ENCODE measurements at regions not wholly inside any gene's neighbourhood (a gene's known extent, or its start where the extent isn't known, plus 50 kb on each side); places are given as distances from the start of the nearest gene placed in this dataset.

DNA sequence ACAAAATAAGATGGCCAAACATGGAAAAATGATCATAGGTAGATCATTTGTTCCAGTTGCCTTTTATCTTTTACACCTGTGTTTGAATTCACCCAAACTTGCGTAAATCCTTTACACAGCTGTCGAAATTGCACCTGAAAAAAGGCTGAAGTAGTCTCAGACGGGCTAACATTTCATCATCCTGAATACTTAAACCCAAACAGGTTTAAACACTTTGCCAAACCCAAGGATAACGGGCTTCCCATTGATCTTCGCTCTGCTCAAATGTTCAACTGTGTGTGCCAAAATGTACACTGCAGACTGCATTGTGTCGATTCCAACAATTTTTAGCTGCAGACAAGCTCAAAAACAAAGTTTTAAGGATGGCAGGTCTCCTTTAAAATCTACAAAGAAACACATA, 288.7 kb upstream of the DDHD1 start:
- Histone ChIP-seq H3K4ac (ENCODE audit: low read depth in 1 of 2, low read length in 2 of 2) (no peak overlapping the region), H2AFZ (ENCODE audit: low read depth, low read length) (no peak overlapping the region), H4K91ac (ENCODE audit: low read length) (no peak overlapping the region), H3K23ac (ENCODE audit: low read length in 2 of 2) (no peak overlapping the region), H3K27ac (ENCODE audit: low read length, poor library complexity, severe bottlenecking) (no peak overlapping the region), H3K9me3 (ENCODE audit: control insufficient read depth, low read length) (no peaks in the 10 kb centered on the region), H3K36me3 (ENCODE audit: control insufficient read depth in 1 of 2, insufficient read depth in 2 of 2, low read depth in 1 of 2, low read length in 2 of 2) (no peaks in the 10 kb centered on the region), H3K4me3 (ENCODE audit: insufficient read depth in 1 of 2, low read depth in 1 of 2, low read length in 2 of 2) (no peak overlapping the region), H2BK5ac (ENCODE audit: low read depth, low read length, poor library complexity, severe bottlenecking) (no peak overlapping the region), H2AK5ac (ENCODE audit: low read length, severe bottlenecking) (no peak overlapping the region), H4K8ac (ENCODE audit: low read length) (no peak overlapping the region), H2BK120ac (ENCODE audit: low read depth, low read length) (no peak overlapping the region), H2BK15ac (ENCODE audit: low read depth, poor library complexity, severe bottlenecking) (no peak overlapping the region), H2BK12ac (ENCODE audit: low read length in 2 of 2) (no peak overlapping the region), H3K4me2 (ENCODE audit: low read length, poor library complexity, severe bottlenecking) (no peak overlapping the region), H3K79me1 (replicated peaks; ENCODE audit: low read length, poor library complexity, severe bottlenecking) (no peaks in the 10 kb centered on the region), H3K4me1 (ENCODE audit: control insufficient read depth, insufficient read depth, low read depth, low read length) (no peaks in the 10 kb centered on the region), H3K9ac (ENCODE audit: low read length) (no peak overlapping the region), H3K14ac (ENCODE audit: low read length in 2 of 2) (no peak overlapping the region), H3K18ac (ENCODE audit: low read depth in 1 of 2, low read length in 2 of 2) (no peak overlapping the region), H3K27me3 (ENCODE audit: control insufficient read depth in 1 of 2, insufficient read depth in 1 of 2, low read length in 2 of 2) (no peaks in the 10 kb centered on the region)
- 91% methylated on average over 6 of the region's 6 CpGs for WGBS
- DNase-seq: no peak

DNA sequence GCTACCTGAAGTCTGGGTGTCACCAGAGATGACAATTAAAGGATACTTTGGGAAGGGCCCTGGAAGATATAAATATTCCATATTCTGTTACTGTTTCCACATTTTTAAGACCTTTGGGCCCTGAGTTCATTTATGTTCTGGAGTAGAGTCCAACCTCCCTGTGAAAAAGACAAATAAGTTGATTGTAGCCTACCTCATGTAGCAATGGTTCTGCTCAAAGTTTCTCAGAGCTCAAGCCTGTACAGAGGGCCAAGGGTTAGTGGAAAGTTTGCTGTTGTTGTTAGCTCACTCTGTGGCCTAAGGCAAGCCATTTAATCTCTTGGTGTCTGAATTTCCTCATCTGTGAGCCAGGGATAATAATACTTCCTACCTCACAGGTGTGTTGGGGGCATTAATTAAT, 284.7 kb upstream of the DDHD1 start:
- H3K79me1 ChIP-seq (replicated peaks; ENCODE audit: low read length, poor library complexity, severe bottlenecking): no peaks in the 10 kb centered on the region
- DNase-seq: no peak
- H2BK120ac ChIP-seq (ENCODE audit: low read depth, low read length): no peak overlapping the region
- H2AFZ ChIP-seq (ENCODE audit: low read depth, low read length): no peak overlapping the region
- H2BK12ac ChIP-seq (ENCODE audit: low read length in 2 of 2): no peak overlapping the region
- no peak overlapping the region for H4K8ac ChIP-seq (ENCODE audit: low read length)
- H3K4me2 ChIP-seq (ENCODE audit: low read length, poor library complexity, severe bottlenecking): no peak overlapping the region
- H3K36me3 ChIP-seq (ENCODE audit: control insufficient read depth in 1 of 2, insufficient read depth in 2 of 2, low read depth in 1 of 2, low read length in 2 of 2): no peaks in the 10 kb centered on the region
- no peak overlapping the region for H4K91ac ChIP-seq (ENCODE audit: low read length)
- no peak overlapping the region for H2AK5ac ChIP-seq (ENCODE audit: low read length, severe bottlenecking)
- no peak overlapping the region for H3K14ac ChIP-seq (ENCODE audit: low read length in 2 of 2)
- H3K4me1 ChIP-seq (ENCODE audit: control insufficient read depth, insufficient read depth, low read depth, low read length): no peaks in the 10 kb centered on the region
- peaks cover 5% of the 10 kb centered on the region for H3K9me3 ChIP-seq (ENCODE audit: control insufficient read depth, low read length)
- H3K23ac ChIP-seq (ENCODE audit: low read length in 2 of 2): no peak overlapping the region
- H3K9ac ChIP-seq (ENCODE audit: low read length): no peak overlapping the region
- H3K27me3 ChIP-seq (ENCODE audit: control insufficient read depth in 1 of 2, insufficient read depth in 1 of 2, low read length in 2 of 2): no peaks in the 10 kb centered on the region
- H3K27ac ChIP-seq (ENCODE audit: low read length, poor library complexity, severe bottlenecking): no peak overlapping the region
- H3K18ac ChIP-seq (ENCODE audit: low read depth in 1 of 2, low read length in 2 of 2): no peak overlapping the region
- no peak overlapping the region for H3K4ac ChIP-seq (ENCODE audit: low read depth in 1 of 2, low read length in 2 of 2)
- no peak overlapping the region for H2BK5ac ChIP-seq (ENCODE audit: low read depth, low read length, poor library complexity, severe bottlenecking)
- H3K4me3 ChIP-seq (ENCODE audit: insufficient read depth in 1 of 2, low read depth in 1 of 2, low read length in 2 of 2): no peak overlapping the region
- H2BK15ac ChIP-seq (ENCODE audit: low read depth, poor library complexity, severe bottlenecking): no peak overlapping the region

DNA sequence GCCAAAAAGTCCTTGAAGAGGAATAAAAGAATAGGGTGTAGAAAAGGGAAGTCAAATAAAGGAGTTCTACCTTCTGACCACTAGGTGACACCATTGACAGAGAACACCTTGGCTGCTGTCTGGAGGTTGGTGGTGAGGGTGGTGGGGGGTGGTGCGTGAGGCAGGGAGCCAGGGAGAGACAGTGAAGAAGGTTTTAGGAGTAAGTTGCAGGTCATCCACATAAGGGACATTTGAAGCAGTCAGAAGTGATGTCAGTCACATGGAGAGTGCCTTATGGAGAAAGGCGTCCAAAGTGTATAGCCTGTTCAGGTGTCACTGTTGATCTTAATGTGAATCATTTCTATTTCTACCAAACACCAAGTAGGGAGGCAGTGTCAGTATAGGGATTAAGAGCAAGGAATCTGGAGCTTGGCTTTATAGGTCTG, 279.3 kb upstream of the DDHD1 start:
- Histone ChIP-seq H3K14ac (ENCODE audit: low read length in 2 of 2) (no peak overlapping the region), H3K23ac (ENCODE audit: low read length in 2 of 2) (no peak overlapping the region), H3K9me3 (ENCODE audit: control insufficient read depth, low read length) (peaks cover 5% of the 10 kb centered on the region), H3K18ac (ENCODE audit: low read depth in 1 of 2, low read length in 2 of 2) (no peak overlapping the region), H3K79me1 (replicated peaks; ENCODE audit: low read length, poor library complexity, severe bottlenecking) (no peaks in the 10 kb centered on the region), H4K8ac (ENCODE audit: low read length) (no peak overlapping the region), H3K27me3 (ENCODE audit: control insufficient read depth in 1 of 2, insufficient read depth in 1 of 2, low read length in 2 of 2) (no peaks in the 10 kb centered on the region), H2BK12ac (ENCODE audit: low read length in 2 of 2) (peak overlapping the region in 1 of 2 experiments; percentile 45), H3K4me3 (ENCODE audit: insufficient read depth in 1 of 2, low read depth in 1 of 2, low read length in 2 of 2) (no peak overlapping the region), H3K9ac (ENCODE audit: low read length) (peak overlapping the region; percentile 6), H3K4ac (ENCODE audit: low read depth in 1 of 2, low read length in 2 of 2) (no peak overlapping the region), H2BK120ac (ENCODE audit: low read depth, low read length) (no peak overlapping the region), H2AK5ac (ENCODE audit: low read length, severe bottlenecking) (peak overlapping the region; percentile 26), H2AFZ (ENCODE audit: low read depth, low read length) (no peak overlapping the region), H3K27ac (ENCODE audit: low read length, poor library complexity, severe bottlenecking) (no peak overlapping the region), H3K36me3 (ENCODE audit: control insufficient read depth in 1 of 2, insufficient read depth in 2 of 2, low read depth in 1 of 2, low read length in 2 of 2) (no peaks in the 10 kb centered on the region), H3K4me2 (ENCODE audit: low read length, poor library complexity, severe bottlenecking) (no peak overlapping the region), H4K91ac (ENCODE audit: low read length) (no peak overlapping the region), H2BK5ac (ENCODE audit: low read depth, low read length, poor library complexity, severe bottlenecking) (no peak overlapping the region), H2BK15ac (ENCODE audit: low read depth, poor library complexity, severe bottlenecking) (no peak overlapping the region), H3K4me1 (ENCODE audit: control insufficient read depth, insufficient read depth, low read depth, low read length) (peaks cover 1% of the 10 kb centered on the region)
- WGBS: 61% methylated on average over 2 of the region's 2 CpGs
- DNase-seq: peak; percentile 51

DNA sequence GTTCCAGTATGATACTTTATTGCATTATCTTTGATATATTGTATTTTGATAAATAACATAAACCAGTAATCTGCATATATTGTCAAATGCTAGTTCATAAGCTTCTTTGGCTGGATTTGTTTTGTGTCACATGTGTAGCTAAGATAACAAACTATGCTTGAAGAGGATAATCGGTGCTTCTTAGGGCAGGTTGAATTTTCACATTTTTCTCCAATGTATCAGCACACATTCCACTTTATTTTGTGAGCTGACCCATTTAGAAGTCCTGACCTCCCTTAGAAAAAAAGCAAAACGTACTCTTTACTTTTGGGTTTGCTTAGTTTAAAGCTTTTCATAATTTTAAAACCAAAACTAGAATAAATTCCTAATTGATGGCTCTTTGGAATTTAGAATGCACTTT, 277.7 kb upstream of the DDHD1 start:
- Histone ChIP-seq H4K8ac (ENCODE audit: low read length) (no peak overlapping the region), H3K4me2 (ENCODE audit: low read length, poor library complexity, severe bottlenecking) (no peak overlapping the region), H3K9me3 (ENCODE audit: control insufficient read depth, low read length) (peaks cover 7% of the 10 kb centered on the region), H3K79me1 (replicated peaks; ENCODE audit: low read length, poor library complexity, severe bottlenecking) (no peaks in the 10 kb centered on the region), H3K4ac (ENCODE audit: low read depth in 1 of 2, low read length in 2 of 2) (no peak overlapping the region), H3K4me3 (ENCODE audit: insufficient read depth in 1 of 2, low read depth in 1 of 2, low read length in 2 of 2) (no peak overlapping the region), H3K27ac (ENCODE audit: low read length, poor library complexity, severe bottlenecking) (no peak overlapping the region), H3K14ac (ENCODE audit: low read length in 2 of 2) (no peak overlapping the region), H2AFZ (ENCODE audit: low read depth, low read length) (no peak overlapping the region), H3K27me3 (ENCODE audit: control insufficient read depth in 1 of 2, insufficient read depth in 1 of 2, low read length in 2 of 2) (no peaks in the 10 kb centered on the region), H2BK15ac (ENCODE audit: low read depth, poor library complexity, severe bottlenecking) (no peak overlapping the region), H2AK5ac (ENCODE audit: low read length, severe bottlenecking) (no peak overlapping the region), H2BK12ac (ENCODE audit: low read length in 2 of 2) (no peak overlapping the region), H3K4me1 (ENCODE audit: control insufficient read depth, insufficient read depth, low read depth, low read length) (peaks cover 1% of the 10 kb centered on the region), H2BK5ac (ENCODE audit: low read depth, low read length, poor library complexity, severe bottlenecking) (no peak overlapping the region), H4K91ac (ENCODE audit: low read length) (no peak overlapping the region), H3K9ac (ENCODE audit: low read length) (no peak overlapping the region), H3K23ac (ENCODE audit: low read length in 2 of 2) (no peak overlapping the region), H3K36me3 (ENCODE audit: control insufficient read depth in 1 of 2, insufficient read depth in 2 of 2, low read depth in 1 of 2, low read length in 2 of 2) (no peaks in the 10 kb centered on the region), H2BK120ac (ENCODE audit: low read depth, low read length) (no peak overlapping the region), H3K18ac (ENCODE audit: low read depth in 1 of 2, low read length in 2 of 2) (no peak overlapping the region)
- WGBS: 12% methylated on average over 1 of the region's 2 CpGs
- DNase-seq: no peak
